Endothelial cell of umbilical vein (primary cell): ENCODE measurements at regions not wholly inside any gene's neighbourhood (a gene's known extent, or its start where the extent isn't known, plus 50 kb on each side); places are given as distances from the start of the nearest gene placed in this dataset.

ENCODE experiments used
- BruUV-seq: library from RNA; stranded (reverse); fragments of 400-500 nt; replicated peaks from 2 replicates; lab custom pipeline; 2021; lab: Mats Ljungman, UMichigan
- CTCF ChIA-PET: fragments of 300-600, 350-600 bp; sonication (Branson Sonifier 250); formaldehyde crosslinking; loops from one replicate; lab custom pipeline; 2021; ENCODE audit warnings: antibody characterized with exemption, inconsistent platforms; lab: Charles Lee
- POLR2A ChIA-PET: fragments of 300-600, 350-600 bp; sonication (Branson Sonifier 250); formaldehyde crosslinking; loops from one replicate; lab custom pipeline; 2021; ENCODE audit warnings: antibody characterized with exemption, inconsistent platforms; lab: Charles Lee
- DNase-seq: peaks from one replicate; pipeline ENCODE4 v3.0.0-alpha.2; 2011; ENCODE audit warnings: low read depth, low spot score
- FAIRE-seq: peaks from 2 replicates; lab custom pipeline; 2011; peaks lifted over from hg19 to GRCh38; lab: Jason Lieb, UNC
- H2AFZ ChIP-seq: 2 replicates; pipeline ENCODE4 v1.6.0; 2012; ENCODE audit warnings: low read depth, low read length, control low read depth, inconsistent platforms
- H3K27ac ChIP-seq: 2 replicates; pipeline ENCODE4 v1.5.1; 2011; ENCODE audit warnings: low read depth, mild to moderate bottlenecking, control low read depth, low read length, moderate library complexity; ENCODE audit not compliant: insufficient read depth
- H3K27me3 ChIP-seq, 2 experiments: 2 replicates each; pipeline versions ENCODE4 v1.6.0 to v1.6.1; 2011; ENCODE audit warnings: low read length in 2 of 2, mixed read lengths in 1 of 2; ENCODE audit not compliant: control insufficient read depth in 2 of 2, insufficient read depth in 2 of 2
- H3K36me3 ChIP-seq, 2 experiments: 2 replicates in 1 of 2; 3 replicates in 1 of 2; pipeline ENCODE4 v1.5.1; 2011; ENCODE audit warnings: low read length in 2 of 2, mild to moderate bottlenecking in 1 of 2, moderate library complexity in 1 of 2; ENCODE audit not compliant: control insufficient read depth in 2 of 2, insufficient read depth in 2 of 2; ENCODE audit errors: extremely low read depth in 1 of 2
- H3K4me1 ChIP-seq: 3 replicates; pipeline ENCODE4 v1.5.1; 2011; ENCODE audit warnings: mild to moderate bottlenecking, low read length; ENCODE audit not compliant: control insufficient read depth, insufficient read depth; ENCODE audit errors: extremely low read depth
- H3K4me2 ChIP-seq: 2 replicates; pipeline ENCODE4 v1.6.1; 2011; ENCODE audit warnings: low read length, control low read depth, mixed read lengths; ENCODE audit not compliant: insufficient read depth
- H3K4me3 ChIP-seq, 3 experiments: fragments of 200-600 bp in 1 of 3; sonication (generic), shearing (Covaris generic) in 1 of 3; replicated peaks in 1 of 3; 2 replicates each; pipeline ENCODE4 v1.5.1; 2011 to 2016; ENCODE audit warnings: control low read depth in 3 of 3, low read length in 3 of 3, mild to moderate bottlenecking in 2 of 3, inconsistent platforms in 1 of 3, low read depth in 1 of 3, moderate library complexity in 1 of 3; ENCODE audit not compliant: insufficient read depth in 1 of 3
- H3K79me2 ChIP-seq: 2 replicates; pipeline ENCODE4 v1.6.0; 2012; ENCODE audit warnings: low read length, inconsistent platforms; ENCODE audit not compliant: control insufficient read depth, insufficient read depth
- H3K9ac ChIP-seq: replicated peaks from 2 replicates; pipeline ENCODE3; 2011; ENCODE audit warnings: low read length, control low read depth; ENCODE audit not compliant: insufficient read depth; ENCODE audit errors: extremely low read depth
- H3K9me1 ChIP-seq: replicated peaks from 3 replicates; pipeline ENCODE4 v1.6.0; 2011; ENCODE audit warnings: mild to moderate bottlenecking, low read length; ENCODE audit not compliant: control insufficient read depth, insufficient read depth; ENCODE audit errors: extremely low read depth
- H3K9me3 ChIP-seq: replicated peaks from 2 replicates; pipeline ENCODE4 v1.5.1; 2012; ENCODE audit warnings: low read length, inconsistent platforms; ENCODE audit not compliant: control insufficient read depth, insufficient read depth
- H4K20me1 ChIP-seq: replicated peaks from 2 replicates; pipeline ENCODE3; 2011; ENCODE audit warnings: mild to moderate bottlenecking, low read length; ENCODE audit not compliant: control insufficient read depth, insufficient read depth; ENCODE audit errors: extremely low read depth
- CTCF ChIP-seq, 2 donors: IDR thresholded peaks; 1 replicate in 1 of 2; 2 replicates in 1 of 2; pipeline ENCODE4 v1.5.1; 2011; ENCODE audit warnings: low read length in 2 of 2, mild to moderate bottlenecking in 2 of 2, moderate library complexity in 2 of 2, control low read depth in 1 of 2, inconsistent platforms in 1 of 2, low read depth in 1 of 2; ENCODE audit not compliant: insufficient read depth in 1 of 2; ENCODE audit errors: extremely low read depth in 1 of 2
- EZH2 ChIP-seq: IDR thresholded peaks from 2 replicates; pipeline ENCODE4 v1.6.1; 2012; ENCODE audit warnings: borderline replicate concordance, low read depth, mild to moderate bottlenecking, moderate library complexity, low read length, inconsistent platforms; ENCODE audit not compliant: severe bottlenecking
- FOS ChIP-seq: IDR thresholded peaks from 2 replicates; pipeline ENCODE4 v1.6.1; 2011; ENCODE audit warnings: mild to moderate bottlenecking, low read length, moderate library complexity, borderline replicate concordance; ENCODE audit not compliant: insufficient read depth
- GATA2 ChIP-seq: IDR thresholded peaks from 2 replicates; pipeline ENCODE4 v1.7.0; 2011; ENCODE audit warnings: low read depth, mild to moderate bottlenecking, moderate library complexity, mixed read lengths, low read length; ENCODE audit not compliant: insufficient read length, insufficient read depth
- JUN ChIP-seq: IDR thresholded peaks from 2 replicates; pipeline ENCODE4 v1.6.1; 2011; ENCODE audit warnings: borderline replicate concordance, low read depth; ENCODE audit not compliant: insufficient read length, insufficient read depth
- MAX ChIP-seq: IDR thresholded peaks from 2 replicates; pipeline ENCODE4 v1.6.1; 2011; ENCODE audit not compliant: insufficient read depth, insufficient read length
- MYC ChIP-seq: IDR thresholded peaks from one replicate; pipeline ENCODE4 v1.6.1; 2011; ENCODE audit warnings: mild to moderate bottlenecking, low read depth, low read length
- POLR2A ChIP-seq: IDR thresholded peaks from 2 replicates; pipeline ENCODE4 v1.6.1; 2012; ENCODE audit warnings: low read depth, mild to moderate bottlenecking, control low read depth, low read length
- POLR2AphosphoS5 ChIP-seq: IDR thresholded peaks from 2 replicates; pipeline ENCODE4 v1.6.1; 2012; ENCODE audit warnings: low read depth, mild to moderate bottlenecking, control low read depth, low read length, moderate library complexity; ENCODE audit not compliant: insufficient read depth
- dilution Hi-C: fragments of 300-500 bp; cut with MboI; formaldehyde crosslinking; loops from one replicate; pipeline ENCODE4 v1.15.0; 2019; ENCODE audit warnings: low sequenced_read_pairs; ENCODE audit not compliant: extremely low pct_ligation_motif_present
- intact Hi-C: fragments of 100-400 bp; cut with micrococcal nuclease; formaldehyde crosslinking; loops from one replicate; pipeline ENCODE4 v1.10.0; 2022

GRCh38 chr16:63625126-63625525 is 1496.7 kb downstream of the CDH11 start:
- Histone ChIP-seq H3K4me3 (no peak overlapping the region), H3K4me2 (no peak overlapping the region), H3K27me3 (no peaks in the 10 kb centered on the region), H3K9ac (no peak overlapping the region), H3K9me3 (no peaks in the 10 kb centered on the region), H3K9me1 (no peaks in the 10 kb centered on the region), H3K4me1 (no peaks in the 10 kb centered on the region), H4K20me1 (no peaks in the 10 kb centered on the region), H3K27ac (no peak overlapping the region), H2AFZ (no peak overlapping the region), H3K79me2 (no peaks in the 10 kb centered on the region), H3K36me3 (no peaks in the 10 kb centered on the region)
- POLR2A ChIA-PET, result no interaction called here
- intact Hi-C loops, result no loop called here
- CTCF ChIA-PET, result no interaction called here
- dilution Hi-C loops, result no loop called here
- TF ChIP-seq MYC (no peak), GATA2 (no peak), POLR2A (no peak), CTCF (IDR thresholded peaks at IDR 0.05; ENCODE audit: extremely low read depth in 1 of 2, insufficient read depth in 1 of 2, low read depth in 1 of 2, low read length in 2 of 2) (no peak), EZH2 (no peak), JUN (no peak), MAX (no peak), POLR2AphosphoS5 (no peak), FOS (no peak)
- DNase-seq (no peak), FAIRE-seq (no peak)
- no TSS peak for BruUV-seq
